NT2/D1 (cell line): ENCODE measurements at regions not wholly inside any gene's neighbourhood (a gene's known extent, or its start where the extent isn't known, plus 50 kb on each side); places are given as distances from the start of the nearest gene placed in this dataset.

ENCODE experiments used
- DNase-seq: peaks from one replicate; pipeline ENCODE4 v3.0.0-alpha.2; 2011; ENCODE audit warnings: low read depth, low spot score
- H3K27me3 ChIP-seq: 2 replicates; pipeline ENCODE4 v1.6.0; 2011; ENCODE audit warnings: mild to moderate bottlenecking; ENCODE audit not compliant: insufficient read length, insufficient read depth
- H3K36me3 ChIP-seq: 2 replicates; pipeline ENCODE4 v1.6.1; 2011; ENCODE audit warnings: mild to moderate bottlenecking, low read length, mixed read lengths; ENCODE audit not compliant: insufficient read depth, insufficient read length
- H3K4me1 ChIP-seq: 2 replicates; pipeline ENCODE4 v1.5.1; 2011; ENCODE audit not compliant: insufficient read depth, insufficient read length
- H3K4me3 ChIP-seq: 2 replicates; pipeline ENCODE4 v1.5.1; 2011; ENCODE audit warnings: low read depth; ENCODE audit not compliant: insufficient read length
- H3K9ac ChIP-seq: 2 replicates; pipeline ENCODE4 v1.6.0; 2011; ENCODE audit warnings: low read depth; ENCODE audit not compliant: insufficient read length
- H3K9me3 ChIP-seq: 2 replicates; pipeline ENCODE4 v1.5.1; 2011; ENCODE audit warnings: mild to moderate bottlenecking, low read length; ENCODE audit not compliant: insufficient read depth
- SUZ12 ChIP-seq: IDR thresholded peaks from 2 replicates; pipeline ENCODE4 v1.6.1; 2011; ENCODE audit not compliant: insufficient read length, insufficient read depth; ENCODE audit errors: extremely low read depth
- YY1 ChIP-seq: IDR thresholded peaks from 2 replicates; pipeline ENCODE4 v1.6.1; 2011; ENCODE audit not compliant: insufficient read length, insufficient read depth
- ZNF274 ChIP-seq: IDR thresholded peaks from 2 replicates; pipeline ENCODE4 v1.6.1; 2011; ENCODE audit warnings: mild to moderate bottlenecking, low read depth, low read length

DNA sequence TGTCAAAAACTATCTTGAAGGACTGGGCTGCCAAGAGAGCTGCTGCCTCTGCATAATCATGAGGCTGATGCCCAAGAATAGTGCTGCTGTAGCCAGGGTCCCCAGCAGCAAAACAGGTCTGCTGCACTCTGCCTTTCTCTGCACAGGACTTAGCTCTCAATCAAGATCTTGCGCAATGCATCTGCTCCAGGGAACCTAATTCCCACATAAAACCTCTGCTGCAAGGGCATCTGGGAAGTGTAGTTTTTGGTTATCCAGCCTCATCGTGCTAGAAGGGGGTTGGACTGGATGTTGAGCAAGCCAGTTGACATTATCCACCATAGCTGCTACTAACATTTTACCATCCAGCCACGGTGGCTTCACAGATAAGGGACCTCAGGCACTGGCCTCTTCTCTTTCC is 192.7 kb downstream of the C11orf91 start:
- Histone ChIP-seq H3K27me3 (no peaks in the 10 kb centered on the region), H3K4me3 (no peak overlapping the region), H3K4me1 (peaks cover 3% of the 10 kb centered on the region), H3K9ac (no peak overlapping the region), H3K36me3 (no peaks in the 10 kb centered on the region), H3K9me3 (no peaks in the 10 kb centered on the region)
- TF ChIP-seq ZNF274: no peak
- no peak for TF ChIP-seq YY1
- TF ChIP-seq SUZ12: no peak
- DNase-seq: no peak

DNA sequence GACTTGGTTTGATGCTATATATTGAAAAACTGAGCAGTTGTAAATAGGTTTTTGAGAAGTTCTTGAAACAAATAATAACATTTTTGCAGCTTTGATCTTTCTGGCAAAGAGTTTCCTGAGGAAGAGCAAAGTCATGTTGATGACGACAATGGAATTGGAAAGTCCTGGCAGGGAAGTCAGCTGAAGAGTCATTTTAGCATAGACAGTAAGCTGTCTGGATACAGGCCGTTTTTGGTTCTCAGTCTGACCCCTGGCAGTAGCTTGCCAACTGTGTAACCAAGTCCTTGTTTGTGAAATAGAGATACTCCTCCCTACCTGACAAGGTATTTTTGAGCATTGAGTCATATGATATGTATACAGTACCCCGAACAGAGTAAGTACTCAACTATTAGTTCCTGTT is 193.3 kb downstream of the C11orf91 start:
- no peak overlapping the region for H3K9ac ChIP-seq
- no peak for DNase-seq
- H3K36me3 ChIP-seq: no peaks in the 10 kb centered on the region
- no peak overlapping the region for H3K4me3 ChIP-seq
- TF ChIP-seq ZNF274 (no peak), YY1 (no peak), SUZ12 (no peak)
- H3K9me3 ChIP-seq: no peaks in the 10 kb centered on the region
- H3K27me3 ChIP-seq: no peaks in the 10 kb centered on the region
- peaks cover 3% of the 10 kb centered on the region for H3K4me1 ChIP-seq

DNA sequence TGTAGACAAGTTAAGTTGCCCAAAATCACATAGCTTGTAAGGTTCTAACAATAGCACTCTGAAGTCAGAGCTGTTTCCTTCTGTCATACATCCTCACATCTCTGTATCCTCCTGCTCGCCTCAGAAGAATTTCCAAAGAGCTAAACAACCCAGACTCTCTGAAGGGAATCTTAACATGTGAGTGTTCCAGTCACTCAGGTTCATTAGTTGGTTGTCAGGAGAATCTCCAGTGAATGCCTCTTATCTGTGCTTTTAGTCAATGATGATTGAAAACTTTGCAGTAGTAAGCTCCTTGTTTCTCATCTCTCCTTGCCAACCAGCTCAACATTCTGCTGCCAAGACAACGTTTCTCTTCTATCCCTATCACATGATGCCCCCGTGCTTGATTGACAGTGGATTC is 195.5 kb downstream of the C11orf91 start:
- no peaks in the 10 kb centered on the region for H3K36me3 ChIP-seq
- no peak overlapping the region for H3K4me3 ChIP-seq
- peaks cover 3% of the 10 kb centered on the region for H3K4me1 ChIP-seq
- H3K9me3 ChIP-seq: no peaks in the 10 kb centered on the region
- TF ChIP-seq ZNF274: no peak
- no peak for TF ChIP-seq YY1
- TF ChIP-seq SUZ12: no peak
- DNase-seq: no peak
- no peaks in the 10 kb centered on the region for H3K27me3 ChIP-seq
- no peak overlapping the region for H3K9ac ChIP-seq

- Histone ChIP-seq H3K9ac (no peak overlapping the region), H3K4me1 (no peaks in the 10 kb centered on the region), H3K4me3 (no peak overlapping the region), H3K27me3 (no peaks in the 10 kb centered on the region), H3K9me3 (no peaks in the 10 kb centered on the region), H3K36me3 (no peaks in the 10 kb centered on the region)
- TF ChIP-seq SUZ12: no peak
- no peak for TF ChIP-seq YY1
- no peak for TF ChIP-seq ZNF274
- DNase-seq: no peak
Observed at GRCh38 chr11:33500861-33501479, 199.7 kb downstream of the C11orf91 start.

- DNase-seq: no peak
- no peaks in the 10 kb centered on the region for H3K4me1 ChIP-seq
Observed at GRCh38 chr11:33500332-33500731, 200.3 kb downstream of the C11orf91 start.

DNA sequence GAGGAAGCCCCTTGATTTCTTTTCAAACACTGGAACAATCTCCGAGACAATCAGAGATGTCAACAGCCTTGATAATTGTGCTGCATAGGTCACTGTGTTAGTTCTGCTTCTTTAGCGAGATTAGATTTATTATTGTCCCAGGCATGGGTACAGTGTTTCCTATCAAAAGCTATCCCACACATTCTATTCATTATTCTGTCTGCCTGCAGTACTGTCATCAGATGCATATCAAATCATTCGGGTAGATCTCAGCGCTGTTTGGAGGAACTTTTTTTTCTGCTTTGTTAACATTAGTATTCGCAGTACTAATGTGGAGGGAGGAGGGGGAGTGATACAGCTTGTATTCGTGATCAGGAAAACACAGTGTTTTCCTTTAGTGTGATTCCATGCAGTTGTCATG is 208.0 kb downstream of the C11orf91 start:
- DNase-seq: no peak
- Histone ChIP-seq H3K27me3 (no peaks in the 10 kb centered on the region), H3K4me1 (no peaks in the 10 kb centered on the region), H3K9ac (no peak overlapping the region), H3K36me3 (no peaks in the 10 kb centered on the region), H3K9me3 (no peaks in the 10 kb centered on the region), H3K4me3 (no peak overlapping the region)
- TF ChIP-seq YY1 (no peak), SUZ12 (no peak), ZNF274 (no peak)

More at GRCh38 chr11:33500332-33500731, 200.3 kb downstream of the C11orf91 start:
- Histone ChIP-seq H3K4me3 (no peak overlapping the region), H3K9ac (no peak overlapping the region), H3K27me3 (no peaks in the 10 kb centered on the region), H3K9me3 (no peaks in the 10 kb centered on the region), H3K36me3 (no peaks in the 10 kb centered on the region)
- no peak for TF ChIP-seq SUZ12
- no peak for TF ChIP-seq YY1
- TF ChIP-seq ZNF274: no peak

GRCh38 chr11:33490842-33491370 is 209.7 kb downstream of the C11orf91 start:
- TF ChIP-seq ZNF274: no peak
- no peak for TF ChIP-seq SUZ12
- TF ChIP-seq YY1: no peak
- H3K9ac ChIP-seq: no peak overlapping the region
- H3K9me3 ChIP-seq: no peaks in the 10 kb centered on the region
- no peak overlapping the region for H3K4me3 ChIP-seq
- no peak for DNase-seq
- no peaks in the 10 kb centered on the region for H3K36me3 ChIP-seq
- H3K4me1 ChIP-seq: no peaks in the 10 kb centered on the region
- no peaks in the 10 kb centered on the region for H3K27me3 ChIP-seq

DNA sequence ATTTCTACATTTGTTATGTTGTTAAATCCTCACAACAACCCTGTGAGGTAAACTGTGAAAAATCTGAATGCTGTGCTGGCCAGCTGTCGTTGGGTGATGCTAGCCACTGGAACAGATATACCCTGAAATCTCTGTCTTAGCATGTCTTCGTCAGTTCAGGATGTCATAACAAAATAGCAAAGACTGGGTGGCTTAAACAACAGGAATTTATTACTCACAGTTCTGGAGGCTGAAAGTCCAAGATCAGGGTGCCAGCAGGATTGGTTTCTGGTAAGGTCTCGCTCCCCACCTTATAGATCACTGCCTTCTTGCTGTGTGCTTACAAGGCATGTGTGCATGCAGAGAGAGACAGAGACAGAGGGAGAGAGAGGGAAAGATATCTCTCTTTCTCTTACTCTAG is 211.7 kb downstream of the C11orf91 start:
- no peak overlapping the region for H3K4me3 ChIP-seq
- H3K27me3 ChIP-seq: no peaks in the 10 kb centered on the region

More for the DNA sequence above, 211.7 kb downstream of the C11orf91 start:
- no peak for TF ChIP-seq ZNF274
- no peak overlapping the region for H3K9ac ChIP-seq
- no peaks in the 10 kb centered on the region for H3K36me3 ChIP-seq
- no peaks in the 10 kb centered on the region for H3K4me1 ChIP-seq
- DNase-seq: no peak
- no peaks in the 10 kb centered on the region for H3K9me3 ChIP-seq
